ENCODE measurements at regions not wholly inside any gene's neighbourhood (a gene's known extent, or its start where the extent isn't known, plus 50 kb on each side); places are given as distances from the start of the nearest gene placed in this dataset.
"Not testable (repeated sequence)": the region's sequence is repeated elsewhere in the genome, so short reads cannot be mapped to it uniquely, and the experiment has no call there.

GRCh38 chr5:174586163-174586562 lies 138.2 kb upstream of the MSX2 start:
- intact Hi-C loops (cut with micrococcal nuclease): not testable (repeated sequence)

GRCh38 chr5:174589011-174589410 lies 135.4 kb upstream of the MSX2 start:
- BruUV-seq (replicated peaks): no TSS peak
- no peaks in the 10 kb centered on the region for H3K9me3 ChIP-seq (ENCODE audit: control insufficient read depth in 1 of 2, insufficient read depth in 1 of 2, low read depth in 1 of 2, low read length in 2 of 2)
- peaks cover 23 to 52% of the 10 kb centered on the region in 2 experiments for H3K4me1 ChIP-seq (ENCODE audit: control insufficient read depth in 1 of 2, insufficient read depth in 2 of 2, low read length in 2 of 2)
- CTCF ChIA-PET: interaction anchor here (1.2 kb wide), 1 partner anchor 11 kb away, joined by 4 read pairs; no protein-coding TSS in a partner anchor
- peak overlapping the region; percentile 62 for H2AFZ ChIP-seq (ENCODE audit: low read depth, low read length, poor library complexity, severe bottlenecking)
- no peak for DNase-seq (ENCODE audit: low read depth, low spot score)
- no peaks in the 10 kb centered on the region for H4K20me1 ChIP-seq (ENCODE audit: insufficient read depth)
- H3K36me3 ChIP-seq (ENCODE audit: control insufficient read depth in 1 of 2, insufficient read depth in 2 of 2, low read length in 2 of 2): no peaks in the 10 kb centered on the region
- intact Hi-C loops (cut with micrococcal nuclease): no loop called here
- H3K4me3 ChIP-seq (replicated peaks in 1 of 2; ENCODE audit: low read depth in 1 of 2, low read length in 2 of 2): peak overlapping the region in 1 of 2 experiments; percentile 36; a peak in 1 of 4 replicates
- ATAC-seq: peak; percentile 38
- H3K79me2 ChIP-seq (ENCODE audit: insufficient read depth, low read length): no peaks in the 10 kb centered on the region
- POLR2A ChIA-PET: no interaction called here
- H3K27me3 ChIP-seq (ENCODE audit: insufficient read depth, low read length): no peaks in the 10 kb centered on the region
- H3K4me2 ChIP-seq (ENCODE audit: low read length): peak overlapping the region; percentile 75
- RAD21 ChIA-PET (ENCODE audit: low non-redundant PET in 1 of 2, low total read pairs in 2 of 2, uncharacterized antibody in 2 of 2, unreplicated experiment in 2 of 2): interaction anchor here in 1 of 2 experiments (1.0 kb wide), 1 partner anchor 205 kb away, joined by 3 read pairs; no protein-coding TSS in a partner anchor
- peak overlapping the region; percentile 2; the same call in 1 of the 2 replicates for H3K9ac ChIP-seq (ENCODE audit: low read length)
- H3K9me2 ChIP-seq (ENCODE audit: insufficient read depth): no peaks in the 10 kb centered on the region
- peak overlapping the region; percentile 50 for H3K27ac ChIP-seq (ENCODE audit: low read depth, low read length)
- TF ChIP-seq CBX3 (IDR thresholded peaks at IDR 0.05; ENCODE audit: low read depth) (no peak), SIN3A (IDR thresholded peaks at IDR 0.05; ENCODE audit: low read depth) (no peak), ZFX (IDR thresholded peaks at IDR 0.05) (no peak), ATF3 (IDR thresholded peaks at IDR 0.05) (no peak), ZNF274 (IDR thresholded peaks at IDR 0.05; ENCODE audit: low read depth, low read length) (no peak), TCF7L2 (IDR thresholded peaks at IDR 0.05; ENCODE audit: borderline replicate concordance, extremely low read depth, insufficient read depth, insufficient read length) (no peak), POLR2A (IDR thresholded peaks at IDR 0.05; ENCODE audit: borderline replicate concordance, extremely low read depth, insufficient read depth, insufficient read length) (no peak), SP1 (IDR thresholded peaks at IDR 0.05; ENCODE audit: low read depth) (no peak), CEBPB (IDR thresholded peaks at IDR 0.05; ENCODE audit: low read depth) (no peak), POLR2AphosphoS5 (IDR thresholded peaks at IDR 0.05; ENCODE audit: low read depth, low read length) (no peak), JUND (IDR thresholded peaks at IDR 0.05) (no peak), RAD21 (IDR thresholded peaks at IDR 0.05; ENCODE audit: low read depth) (no peak), ELF1 (IDR thresholded peaks at IDR 0.05; ENCODE audit: borderline replicate concordance, low read depth) (no peak), SRF (IDR thresholded peaks at IDR 0.05; ENCODE audit: low read depth) (no peak), YY1 (IDR thresholded peaks at IDR 0.05; ENCODE audit: extremely low read depth, insufficient replicate concordance, low read depth, low read length) (no peak)
- TF ChIP-seq, protein P1, sequence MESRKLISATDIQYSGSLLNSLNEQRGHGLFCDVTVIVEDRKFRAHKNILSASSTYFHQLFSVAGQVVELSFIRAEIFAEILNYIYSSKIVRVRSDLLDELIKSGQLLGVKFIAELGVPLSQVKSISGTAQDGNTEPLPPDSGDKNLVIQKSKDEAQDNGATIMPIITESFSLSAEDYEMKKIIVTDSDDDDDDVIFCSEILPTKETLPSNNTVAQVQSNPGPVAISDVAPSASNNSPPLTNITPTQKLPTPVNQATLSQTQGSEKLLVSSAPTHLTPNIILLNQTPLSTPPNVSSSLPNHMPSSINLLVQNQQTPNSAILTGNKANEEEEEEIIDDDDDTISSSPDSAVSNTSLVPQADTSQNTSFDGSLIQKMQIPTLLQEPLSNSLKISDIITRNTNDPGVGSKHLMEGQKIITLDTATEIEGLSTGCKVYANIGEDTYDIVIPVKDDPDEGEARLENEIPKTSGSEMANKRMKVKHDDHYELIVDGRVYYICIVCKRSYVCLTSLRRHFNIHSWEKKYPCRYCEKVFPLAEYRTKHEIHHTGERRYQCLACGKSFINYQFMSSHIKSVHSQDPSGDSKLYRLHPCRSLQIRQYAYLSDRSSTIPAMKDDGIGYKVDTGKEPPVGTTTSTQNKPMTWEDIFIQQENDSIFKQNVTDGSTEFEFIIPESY (IDR thresholded peaks at IDR 0.05; ENCODE audit: extremely low read depth, insufficient replicate concordance, low read length): no peak

More at GRCh38 chr5:174586163-174586562, 138.2 kb upstream of the MSX2 start:
- Histone ChIP-seq H3K4me2 (ENCODE audit: low read length) (peak overlapping the region; percentile 15), H2AFZ (ENCODE audit: low read depth, low read length, poor library complexity, severe bottlenecking) (peak overlapping the region; percentile 24), H3K4me1 (ENCODE audit: control insufficient read depth in 1 of 2, insufficient read depth in 2 of 2, low read length in 2 of 2) (peaks cover 23 to 64% of the 10 kb centered on the region in 2 experiments)
- H3K79me2 ChIP-seq (ENCODE audit: insufficient read depth, low read length); H3K9me3 ChIP-seq (ENCODE audit: control insufficient read depth in 1 of 2, insufficient read depth in 1 of 2, low read depth in 1 of 2, low read length in 2 of 2); H3K36me3 ChIP-seq (ENCODE audit: control insufficient read depth in 1 of 2, insufficient read depth in 2 of 2, low read length in 2 of 2); H3K9me2 ChIP-seq (ENCODE audit: insufficient read depth); BruUV-seq (replicated peaks); CTCF ChIA-PET; H3K27me3 ChIP-seq (ENCODE audit: insufficient read depth, low read length); POLR2A ChIA-PET; H4K20me1 ChIP-seq (ENCODE audit: insufficient read depth); H3K4me3 ChIP-seq (replicated peaks in 1 of 2; ENCODE audit: low read depth in 1 of 2, low read length in 2 of 2); H3K27ac ChIP-seq (ENCODE audit: low read depth, low read length); H3K9ac ChIP-seq (ENCODE audit: low read length): not testable (repeated sequence)
- DNase-seq (ENCODE audit: low read depth, low spot score): peak; percentile 47
- ATAC-seq: peak; percentile 39
- TF ChIP-seq FOSL1 (IDR thresholded peaks at IDR 0.05; ENCODE audit: low read depth) (peak; percentile 36; the same call in 1 of the 2 replicates), TCF7L2 (IDR thresholded peaks at IDR 0.05; ENCODE audit: borderline replicate concordance, extremely low read depth, insufficient read depth, insufficient read length) (peak; percentile 40), CBX3 (IDR thresholded peaks at IDR 0.05; ENCODE audit: low read depth) (peak; percentile 22; the same call in 1 of the 2 replicates), SP1 (IDR thresholded peaks at IDR 0.05; ENCODE audit: low read depth) (0 out of 2 replicates have a peak, but pooled peaks have one; percentile 12)
- RAD21 ChIA-PET (ENCODE audit: low non-redundant PET in 1 of 2, low total read pairs in 2 of 2, uncharacterized antibody in 2 of 2, unreplicated experiment in 2 of 2): interaction anchor here in 1 of 2 experiments (0.6 kb wide), 1 partner anchor 702 kb away, joined by 3 read pairs; no protein-coding TSS in a partner anchor

All from HCT116 (cell line).